HepG2 (cell line): ENCODE measurements at regions not wholly inside any gene's neighbourhood (a gene's known extent, or its start where the extent isn't known, plus 50 kb on each side); places are given as distances from the start of the nearest gene placed in this dataset.

ENCODE experiments used
- ELF3 ChIP-seq: IDR thresholded peaks from 2 replicates; pipeline ENCODE4 v1.6.1; 2016; ENCODE audit warnings: missing genetic modification reagents, missing compliant biosample characterization
- GATAD2A ChIP-seq: IDR thresholded peaks from 2 replicates; pipeline ENCODE4 v1.6.1; 2016
- HNRNPUL1 ChIP-seq: fragments of 200-400 bp; formaldehyde crosslinking; IDR thresholded peaks from 2 replicates; pipeline ENCODE4 v1.6.1; 2017; ENCODE audit warnings: low read depth, mild to moderate bottlenecking, low read length, moderate library complexity
- HOXD1 ChIP-seq: sonication (generic); formaldehyde crosslinking; IDR thresholded peaks from 2 replicates; pipeline ENCODE4 v1.5.0; 2020; ENCODE audit warnings: missing genetic modification reagents
- NR2F1 ChIP-seq, 2 experiments: fragments of 450-650 bp in 1 of 2; formaldehyde crosslinking in 1 of 2; IDR thresholded peaks; 2 replicates each; pipeline versions ENCODE4 v1.5.0 to v1.6.1; 2016 to 2020; ENCODE audit warnings: mild to moderate bottlenecking in 1 of 2, missing compliant biosample characterization in 1 of 2, missing genetic modification reagents in 1 of 2, moderate library complexity in 1 of 2
- REL ChIP-seq: sonication (generic); formaldehyde crosslinking; conservative IDR thresholded peaks from 2 replicates; pipeline ENCODE4 v1.8.0; 2022; ENCODE audit warnings: mild to moderate bottlenecking, missing genetic modification reagents, moderate library complexity
- RFX1 ChIP-seq: fragments of 450-650 bp; IDR thresholded peaks from 2 replicates; pipeline ENCODE4 v1.6.1; 2017
- RFX3 ChIP-seq: IDR thresholded peaks from 2 replicates; pipeline ENCODE4 v1.6.1; 2016; ENCODE audit warnings: missing biosample characterization, missing genetic modification reagents
- SP1 ChIP-seq, 2 experiments: fragments of 450-650 bp in 1 of 2; sonication (generic) in 1 of 2; formaldehyde crosslinking in 1 of 2; IDR thresholded peaks; 2 replicates each; pipeline versions ENCODE4 v1.4.0 to v1.6.1; 2016 to 2020; ENCODE audit warnings: missing genetic modification reagents in 1 of 2
- ZFP36L1 ChIP-seq: sonication (generic); formaldehyde crosslinking; IDR thresholded peaks from 2 replicates; pipeline ENCODE4 v1.8.0; 2022; ENCODE audit warnings: mild to moderate bottlenecking, missing genetic modification reagents, moderate library complexity
- ZNF430 ChIP-seq: sonication (generic); formaldehyde crosslinking; IDR thresholded peaks from 2 replicates; pipeline ENCODE4 v1.9.0; 2021; ENCODE audit warnings: mild to moderate bottlenecking, missing genetic modification reagents
- ZNF496 ChIP-seq: sonication (generic); formaldehyde crosslinking; IDR thresholded peaks from 2 replicates; pipeline ENCODE4 v1.8.1; 2023; ENCODE audit warnings: mild to moderate bottlenecking, moderate library complexity, missing genetic modification reagents; ENCODE audit not compliant: insufficient replicate concordance
- ZNF615 ChIP-seq: sonication (generic); formaldehyde crosslinking; IDR thresholded peaks from 2 replicates; pipeline ENCODE4 v1.5.0; 2020; ENCODE audit warnings: mild to moderate bottlenecking, missing genetic modification reagents, borderline replicate concordance
- ZNF839 ChIP-seq: sonication (generic); formaldehyde crosslinking; IDR thresholded peaks from 2 replicates; pipeline ENCODE4 v1.4.0; 2020; ENCODE audit warnings: missing genetic modification reagents, mild to moderate bottlenecking, borderline replicate concordance
- ZSCAN9 ChIP-seq: IDR thresholded peaks from 2 replicates; pipeline ENCODE4 v1.6.1; 2016; ENCODE audit warnings: borderline replicate concordance
- TF ChIP-seq, protein P1 (sequence below): sonication (generic); formaldehyde crosslinking; IDR thresholded peaks from 2 replicates; pipeline ENCODE4 v1.4.0; 2020; ENCODE audit warnings: missing genetic modification reagents, borderline replicate concordance
- TF ChIP-seq, protein P2 (sequence below): sonication (generic); formaldehyde crosslinking; IDR thresholded peaks from 2 replicates; pipeline ENCODE4 v1.4.0; 2020; ENCODE audit warnings: mild to moderate bottlenecking, missing genetic modification reagents
- TF ChIP-seq, protein P3 (sequence below): sonication (generic); formaldehyde crosslinking; IDR thresholded peaks from 2 replicates; pipeline ENCODE4 v1.9.0; 2021; ENCODE audit warnings: missing genetic modification reagents, borderline replicate concordance
- TF ChIP-seq, protein P4 (sequence below): sonication (generic); formaldehyde crosslinking; IDR thresholded peaks from 2 replicates; pipeline ENCODE4 v1.4.0; 2020; ENCODE audit warnings: mild to moderate bottlenecking, missing genetic modification reagents

DNA sequence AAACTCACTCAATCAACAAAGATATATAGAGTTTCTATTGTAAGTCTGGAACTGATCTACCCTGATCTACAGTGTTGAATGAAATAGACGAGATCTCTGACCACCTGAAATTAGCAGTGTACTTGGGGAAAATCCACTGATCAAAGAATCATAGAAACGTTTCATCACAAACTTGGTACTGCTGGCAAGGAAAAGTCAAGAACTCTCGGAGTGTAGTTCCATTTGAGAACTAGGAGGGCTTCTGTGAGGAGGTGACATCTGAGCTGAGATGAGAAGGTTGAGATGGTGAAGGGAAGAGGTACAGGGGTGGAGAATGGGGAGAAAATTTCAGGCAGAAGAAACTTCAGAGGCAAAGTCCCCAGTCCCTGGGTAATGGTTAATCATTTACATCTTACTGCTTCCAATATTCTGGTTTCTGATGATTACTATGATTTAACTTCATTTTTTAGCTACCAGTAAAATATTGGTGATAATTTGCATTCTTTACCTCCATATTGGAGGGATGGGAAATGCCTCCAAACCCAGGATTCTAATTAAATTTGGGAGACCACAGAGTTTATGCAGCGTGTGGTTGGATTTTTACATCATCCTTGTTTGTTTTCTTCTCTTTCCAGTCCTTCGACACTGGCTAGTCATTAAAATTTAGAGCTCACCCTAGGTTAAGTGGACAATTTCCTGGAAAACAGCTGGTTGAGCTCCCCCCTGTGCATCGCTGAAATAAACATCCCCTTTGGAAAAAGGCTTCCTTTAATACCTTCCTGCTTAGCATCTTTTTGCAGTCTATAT, 191.9 kb downstream of the BCAS1 start (continued):
- TF ChIP-seq, protein P1, sequence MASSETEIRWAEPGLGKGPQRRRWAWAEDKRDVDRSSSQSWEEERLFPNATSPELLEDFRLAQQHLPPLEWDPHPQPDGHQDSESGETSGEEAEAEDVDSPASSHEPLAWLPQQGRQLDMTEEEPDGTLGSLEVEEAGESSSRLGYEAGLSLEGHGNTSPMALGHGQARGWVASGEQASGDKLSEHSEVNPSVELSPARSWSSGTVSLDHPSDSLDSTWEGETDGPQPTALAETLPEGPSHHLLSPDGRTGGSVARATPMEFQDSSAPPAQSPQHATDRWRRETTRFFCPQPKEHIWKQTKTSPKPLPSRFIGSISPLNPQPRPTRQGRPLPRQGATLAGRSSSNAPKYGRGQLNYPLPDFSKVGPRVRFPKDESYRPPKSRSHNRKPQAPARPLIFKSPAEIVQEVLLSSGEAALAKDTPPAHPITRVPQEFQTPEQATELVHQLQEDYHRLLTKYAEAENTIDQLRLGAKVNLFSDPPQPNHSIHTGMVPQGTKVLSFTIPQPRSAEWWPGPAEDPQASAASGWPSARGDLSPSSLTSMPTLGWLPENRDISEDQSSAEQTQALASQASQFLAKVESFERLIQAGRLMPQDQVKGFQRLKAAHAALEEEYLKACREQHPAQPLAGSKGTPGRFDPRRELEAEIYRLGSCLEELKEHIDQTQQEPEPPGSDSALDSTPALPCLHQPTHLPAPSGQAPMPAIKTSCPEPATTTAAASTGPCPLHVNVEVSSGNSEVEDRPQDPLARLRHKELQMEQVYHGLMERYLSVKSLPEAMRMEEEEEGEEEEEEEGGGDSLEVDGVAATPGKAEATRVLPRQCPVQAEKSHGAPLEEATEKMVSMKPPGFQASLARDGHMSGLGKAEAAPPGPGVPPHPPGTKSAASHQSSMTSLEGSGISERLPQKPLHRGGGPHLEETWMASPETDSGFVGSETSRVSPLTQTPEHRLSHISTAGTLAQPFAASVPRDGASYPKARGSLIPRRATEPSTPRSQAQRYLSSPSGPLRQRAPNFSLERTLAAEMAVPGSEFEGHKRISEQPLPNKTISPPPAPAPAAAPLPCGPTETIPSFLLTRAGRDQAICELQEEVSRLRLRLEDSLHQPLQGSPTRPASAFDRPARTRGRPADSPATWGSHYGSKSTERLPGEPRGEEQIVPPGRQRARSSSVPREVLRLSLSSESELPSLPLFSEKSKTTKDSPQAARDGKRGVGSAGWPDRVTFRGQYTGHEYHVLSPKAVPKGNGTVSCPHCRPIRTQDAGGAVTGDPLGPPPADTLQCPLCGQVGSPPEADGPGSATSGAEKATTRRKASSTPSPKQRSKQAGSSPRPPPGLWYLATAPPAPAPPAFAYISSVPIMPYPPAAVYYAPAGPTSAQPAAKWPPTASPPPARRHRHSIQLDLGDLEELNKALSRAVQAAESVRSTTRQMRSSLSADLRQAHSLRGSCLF (CRISPR knock-in tag), result no peak
- no peak for TF ChIP-seq ZSCAN9
- no peak for TF ChIP-seq ZNF839 (CRISPR knock-in tag)
- TF ChIP-seq, protein P2, sequence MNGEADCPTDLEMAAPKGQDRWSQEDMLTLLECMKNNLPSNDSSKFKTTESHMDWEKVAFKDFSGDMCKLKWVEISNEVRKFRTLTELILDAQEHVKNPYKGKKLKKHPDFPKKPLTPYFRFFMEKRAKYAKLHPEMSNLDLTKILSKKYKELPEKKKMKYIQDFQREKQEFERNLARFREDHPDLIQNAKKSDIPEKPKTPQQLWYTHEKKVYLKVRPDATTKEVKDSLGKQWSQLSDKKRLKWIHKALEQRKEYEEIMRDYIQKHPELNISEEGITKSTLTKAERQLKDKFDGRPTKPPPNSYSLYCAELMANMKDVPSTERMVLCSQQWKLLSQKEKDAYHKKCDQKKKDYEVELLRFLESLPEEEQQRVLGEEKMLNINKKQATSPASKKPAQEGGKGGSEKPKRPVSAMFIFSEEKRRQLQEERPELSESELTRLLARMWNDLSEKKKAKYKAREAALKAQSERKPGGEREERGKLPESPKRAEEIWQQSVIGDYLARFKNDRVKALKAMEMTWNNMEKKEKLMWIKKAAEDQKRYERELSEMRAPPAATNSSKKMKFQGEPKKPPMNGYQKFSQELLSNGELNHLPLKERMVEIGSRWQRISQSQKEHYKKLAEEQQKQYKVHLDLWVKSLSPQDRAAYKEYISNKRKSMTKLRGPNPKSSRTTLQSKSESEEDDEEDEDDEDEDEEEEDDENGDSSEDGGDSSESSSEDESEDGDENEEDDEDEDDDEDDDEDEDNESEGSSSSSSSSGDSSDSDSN (CRISPR knock-in tag), result no peak
- TF ChIP-seq ZNF496 (CRISPR knock-in tag), result no peak
- TF ChIP-seq ZNF430 (CRISPR knock-in tag), result no peak
- no peak for TF ChIP-seq REL (CRISPR knock-in tag)
- no peak for TF ChIP-seq HOXD1
- TF ChIP-seq RFX1, result no peak
- no peak for TF ChIP-seq NR2F1 (CRISPR knock-in tag; IDR thresholded peaks at IDR 0.05)
- peak; percentile 95 for TF ChIP-seq HNRNPUL1
- no peak for TF ChIP-seq SP1 (IDR thresholded peaks at IDR 0.05)
- no peak for TF ChIP-seq SP1 (CRISPR knock-in tag; IDR thresholded peaks at IDR 0.05)
- TF ChIP-seq ELF3, result peak; percentile 58
- TF ChIP-seq ZNF615 (CRISPR knock-in tag), result no peak
- no peak; the same call in 1 of the 2 replicates for TF ChIP-seq GATAD2A (CRISPR knock-in tag)
- no peak for TF ChIP-seq RFX3 (CRISPR knock-in tag)
- TF ChIP-seq, protein P3, sequence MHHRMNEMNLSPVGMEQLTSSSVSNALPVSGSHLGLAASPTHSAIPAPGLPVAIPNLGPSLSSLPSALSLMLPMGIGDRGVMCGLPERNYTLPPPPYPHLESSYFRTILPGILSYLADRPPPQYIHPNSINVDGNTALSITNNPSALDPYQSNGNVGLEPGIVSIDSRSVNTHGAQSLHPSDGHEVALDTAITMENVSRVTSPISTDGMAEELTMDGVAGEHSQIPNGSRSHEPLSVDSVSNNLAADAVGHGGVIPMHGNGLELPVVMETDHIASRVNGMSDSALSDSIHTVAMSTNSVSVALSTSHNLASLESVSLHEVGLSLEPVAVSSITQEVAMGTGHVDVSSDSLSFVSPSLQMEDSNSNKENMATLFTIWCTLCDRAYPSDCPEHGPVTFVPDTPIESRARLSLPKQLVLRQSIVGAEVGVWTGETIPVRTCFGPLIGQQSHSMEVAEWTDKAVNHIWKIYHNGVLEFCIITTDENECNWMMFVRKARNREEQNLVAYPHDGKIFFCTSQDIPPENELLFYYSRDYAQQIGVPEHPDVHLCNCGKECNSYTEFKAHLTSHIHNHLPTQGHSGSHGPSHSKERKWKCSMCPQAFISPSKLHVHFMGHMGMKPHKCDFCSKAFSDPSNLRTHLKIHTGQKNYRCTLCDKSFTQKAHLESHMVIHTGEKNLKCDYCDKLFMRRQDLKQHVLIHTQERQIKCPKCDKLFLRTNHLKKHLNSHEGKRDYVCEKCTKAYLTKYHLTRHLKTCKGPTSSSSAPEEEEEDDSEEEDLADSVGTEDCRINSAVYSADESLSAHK, result no peak
- no peak for TF ChIP-seq ZFP36L1
- TF ChIP-seq, protein P4, sequence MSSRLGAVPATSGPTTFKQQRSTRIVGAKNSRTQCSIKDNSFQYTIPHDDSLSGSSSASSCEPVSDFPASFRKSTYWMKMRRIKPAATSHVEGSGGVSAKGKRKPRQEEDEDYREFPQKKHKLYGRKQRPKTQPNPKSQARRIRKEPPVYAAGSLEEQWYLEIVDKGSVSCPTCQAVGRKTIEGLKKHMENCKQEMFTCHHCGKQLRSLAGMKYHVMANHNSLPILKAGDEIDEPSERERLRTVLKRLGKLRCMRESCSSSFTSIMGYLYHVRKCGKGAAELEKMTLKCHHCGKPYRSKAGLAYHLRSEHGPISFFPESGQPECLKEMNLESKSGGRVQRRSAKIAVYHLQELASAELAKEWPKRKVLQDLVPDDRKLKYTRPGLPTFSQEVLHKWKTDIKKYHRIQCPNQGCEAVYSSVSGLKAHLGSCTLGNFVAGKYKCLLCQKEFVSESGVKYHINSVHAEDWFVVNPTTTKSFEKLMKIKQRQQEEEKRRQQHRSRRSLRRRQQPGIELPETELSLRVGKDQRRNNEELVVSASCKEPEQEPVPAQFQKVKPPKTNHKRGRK (CRISPR knock-in tag), result no peak
